ENCODE measurements at regions not wholly inside any gene's neighbourhood (a gene's known extent, or its start where the extent isn't known, plus 50 kb on each side); places are given as distances from the start of the nearest gene placed in this dataset.

DNA sequence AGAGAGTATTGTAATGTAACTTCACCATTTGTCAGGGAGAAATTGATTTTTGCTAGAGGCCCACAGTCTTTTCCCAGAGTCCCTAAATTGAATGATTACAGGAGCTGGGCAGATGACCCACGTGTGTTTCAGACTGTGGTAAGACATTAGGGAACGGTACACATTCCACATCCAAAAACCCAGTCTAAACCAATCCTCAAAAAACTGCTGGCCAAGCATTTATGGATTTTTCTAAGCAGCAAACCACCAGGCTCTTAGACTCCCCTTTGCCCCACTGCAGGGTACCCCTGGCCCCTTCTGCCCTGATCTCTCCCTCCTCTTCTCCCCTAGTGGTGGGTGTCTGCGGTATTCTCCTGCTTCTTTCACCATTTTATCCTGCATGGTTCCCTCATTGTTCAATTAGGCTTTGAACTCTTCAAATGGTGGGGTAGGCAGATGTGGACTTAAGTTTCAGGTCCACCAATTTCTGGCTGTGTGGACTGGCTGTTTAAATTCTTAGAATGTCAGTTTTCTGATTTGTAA is 135.5 kb upstream of the SORCS3 start:
- H3K27me3 Mint-ChIP-seq (ENCODE audit: low read depth), result peaks cover 21% of the 10 kb centered on the region
- DNase-seq (no peak), ATAC-seq (no peak)
- H3K4me1 Mint-ChIP-seq (ENCODE audit: low read depth), result no peaks in the 10 kb centered on the region
- H3K36me3 Mint-ChIP-seq (ENCODE audit: insufficient read depth), result no peaks in the 10 kb centered on the region
- no peak overlapping the region for H3K4me3 Mint-ChIP-seq
- no peaks in the 10 kb centered on the region for H3K9me3 Mint-ChIP-seq

- Mint-ChIP-seq H3K4me3 (no peak overlapping the region), H3K9me3 (no peaks in the 10 kb centered on the region), H3K36me3 (ENCODE audit: insufficient read depth) (no peaks in the 10 kb centered on the region), H3K27me3 (ENCODE audit: low read depth) (peaks cover 14% of the 10 kb centered on the region), H3K4me1 (ENCODE audit: low read depth) (no peaks in the 10 kb centered on the region)
- ATAC-seq, result no peak
- no peak for DNase-seq
These were observed 131.1 kb upstream of the SORCS3 start for GRCh38 chr10:104509981-104510380.

DNA sequence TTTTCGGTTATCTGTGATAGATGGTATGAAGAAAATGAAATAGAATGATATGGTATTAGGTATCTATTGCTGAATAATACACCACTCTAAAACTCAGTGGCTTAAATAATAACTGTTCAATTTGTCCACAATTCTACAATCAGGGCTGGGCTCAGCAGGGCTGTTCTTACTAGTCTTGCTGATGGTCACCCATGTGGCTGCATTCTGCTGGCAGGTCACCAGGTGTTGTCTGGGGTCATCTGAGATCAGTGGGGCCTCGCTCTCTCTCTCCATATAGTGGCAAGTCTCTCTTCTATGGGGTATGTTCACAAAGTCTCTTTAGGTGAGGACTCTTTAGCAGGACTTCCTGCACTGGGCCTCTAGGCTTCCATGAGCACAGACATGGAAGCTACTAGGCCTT is 130.4 kb upstream of the SORCS3 start:
- Mint-ChIP-seq H3K4me3 (no peak overlapping the region), H3K4me1 (ENCODE audit: low read depth) (no peaks in the 10 kb centered on the region), H3K36me3 (ENCODE audit: insufficient read depth) (no peaks in the 10 kb centered on the region), H3K27me3 (ENCODE audit: low read depth) (peaks cover 17% of the 10 kb centered on the region), H3K9me3 (no peaks in the 10 kb centered on the region)
- ATAC-seq (no peak), DNase-seq (no peak)

- H3K4me1 Mint-ChIP-seq (ENCODE audit: low read depth), result no peaks in the 10 kb centered on the region
- peaks cover 13% of the 10 kb centered on the region for H3K27me3 Mint-ChIP-seq (ENCODE audit: low read depth)
- H3K4me3 Mint-ChIP-seq, result no peak overlapping the region
- H3K36me3 Mint-ChIP-seq (ENCODE audit: insufficient read depth), result no peaks in the 10 kb centered on the region
- ATAC-seq (no peak), DNase-seq (no peak)
- H3K9me3 Mint-ChIP-seq, result no peaks in the 10 kb centered on the region
These were observed 128.3 kb upstream of the SORCS3 start for GRCh38 chr10:104512800-104513199.

DNA sequence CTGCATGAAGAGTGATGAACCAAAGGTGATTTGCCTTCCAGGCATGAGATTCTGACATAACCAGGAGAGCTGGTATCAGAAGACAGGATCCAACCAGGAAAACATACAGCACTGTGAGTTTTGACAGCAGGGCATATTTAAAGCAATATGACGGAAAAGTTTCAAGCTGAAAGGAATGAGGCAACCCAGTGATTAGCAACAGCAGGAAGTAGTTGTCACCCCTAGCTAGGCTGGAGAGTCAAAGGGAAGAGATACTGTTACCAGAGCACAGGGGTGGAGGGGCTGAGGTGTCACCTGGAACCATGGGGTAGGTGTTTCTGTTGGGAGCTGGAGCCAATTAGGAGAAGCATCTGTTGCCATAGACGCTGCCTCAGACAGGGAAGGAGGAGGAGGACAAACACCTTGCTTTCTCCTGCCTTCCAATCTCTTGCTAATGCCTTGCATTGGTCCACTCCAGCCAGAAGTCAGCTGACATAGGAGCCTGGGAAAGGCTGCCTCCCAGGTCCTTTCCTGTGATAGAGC is 125.4 kb upstream of the SORCS3 start:
- Mint-ChIP-seq H3K4me3 (no peak overlapping the region), H3K9me3 (no peaks in the 10 kb centered on the region), H3K36me3 (ENCODE audit: insufficient read depth) (no peaks in the 10 kb centered on the region), H3K4me1 (ENCODE audit: low read depth) (no peaks in the 10 kb centered on the region), H3K27me3 (ENCODE audit: low read depth) (peaks cover 6% of the 10 kb centered on the region)
- DNase-seq (no peak), ATAC-seq (peak in 1 of 2 donors; percentile 30)

DNA sequence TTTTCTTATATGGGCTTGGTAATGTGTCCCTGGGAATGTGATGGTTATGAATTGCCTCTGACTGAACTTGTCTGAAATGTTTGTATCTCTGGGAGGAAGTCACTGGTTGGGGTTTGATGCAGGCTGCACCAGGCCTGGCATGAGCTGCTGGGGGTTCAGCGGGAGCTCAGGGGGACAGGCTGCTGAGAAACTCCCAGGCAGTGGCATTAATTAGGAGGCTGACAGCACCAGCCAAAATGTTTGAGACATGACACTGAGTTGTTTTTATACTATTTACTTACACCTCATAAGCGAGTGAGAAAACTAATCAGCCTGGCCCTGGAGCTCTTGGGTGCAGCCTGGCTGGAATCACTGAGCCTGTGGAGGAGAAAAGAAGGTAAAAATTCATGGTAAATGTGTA is 124.1 kb upstream of the SORCS3 start:
- ATAC-seq (no peak), DNase-seq (no peak)
- H3K27me3 Mint-ChIP-seq (ENCODE audit: low read depth), result peaks cover 6% of the 10 kb centered on the region
- no peaks in the 10 kb centered on the region for H3K36me3 Mint-ChIP-seq (ENCODE audit: insufficient read depth)
- H3K4me3 Mint-ChIP-seq, result no peak overlapping the region
- H3K9me3 Mint-ChIP-seq, result no peaks in the 10 kb centered on the region
- no peaks in the 10 kb centered on the region for H3K4me1 Mint-ChIP-seq (ENCODE audit: low read depth)

GRCh38 chr10:104517946-104518345 is 123.1 kb upstream of the SORCS3 start:
- H3K4me1 Mint-ChIP-seq (ENCODE audit: low read depth), result no peaks in the 10 kb centered on the region
- H3K27me3 Mint-ChIP-seq (ENCODE audit: low read depth), result peaks cover 6% of the 10 kb centered on the region
- ATAC-seq (no peak), DNase-seq (no peak)
- no peak overlapping the region for H3K4me3 Mint-ChIP-seq
- no peaks in the 10 kb centered on the region for H3K9me3 Mint-ChIP-seq
- no peaks in the 10 kb centered on the region for H3K36me3 Mint-ChIP-seq (ENCODE audit: insufficient read depth)

GRCh38 chr10:104518891-104519290 is 122.2 kb upstream of the SORCS3 start:
- Mint-ChIP-seq H3K4me1 (ENCODE audit: low read depth) (no peaks in the 10 kb centered on the region), H3K4me3 (no peak overlapping the region), H3K27me3 (ENCODE audit: low read depth) (peaks cover 6% of the 10 kb centered on the region), H3K9me3 (no peaks in the 10 kb centered on the region), H3K36me3 (ENCODE audit: insufficient read depth) (no peaks in the 10 kb centered on the region)
- ATAC-seq (no peak), DNase-seq (no peak)

GRCh38 chr10:104520653-104521052 is 120.4 kb upstream of the SORCS3 start:
- H3K9me3 Mint-ChIP-seq, result no peaks in the 10 kb centered on the region
- no peaks in the 10 kb centered on the region for H3K4me1 Mint-ChIP-seq (ENCODE audit: low read depth)
- DNase-seq (no peak), ATAC-seq (no peak)
- H3K4me3 Mint-ChIP-seq, result no peak overlapping the region
- no peaks in the 10 kb centered on the region for H3K36me3 Mint-ChIP-seq (ENCODE audit: insufficient read depth)
- peaks cover 6% of the 10 kb centered on the region for H3K27me3 Mint-ChIP-seq (ENCODE audit: low read depth)

- no peaks in the 10 kb centered on the region for H3K36me3 Mint-ChIP-seq (ENCODE audit: insufficient read depth)
- H3K9me3 Mint-ChIP-seq, result no peaks in the 10 kb centered on the region
- ATAC-seq (no peak), DNase-seq (no peak)
- H3K4me3 Mint-ChIP-seq, result no peak overlapping the region
- peaks cover 3% of the 10 kb centered on the region for H3K27me3 Mint-ChIP-seq (ENCODE audit: low read depth)
- no peaks in the 10 kb centered on the region for H3K4me1 Mint-ChIP-seq (ENCODE audit: low read depth)
These were observed 119.0 kb upstream of the SORCS3 start for GRCh38 chr10:104521901-104522694.

GRCh38 chr10:104526188-104526587 is 114.9 kb upstream of the SORCS3 start:
- H3K27me3 Mint-ChIP-seq (ENCODE audit: low read depth), result peaks cover 5% of the 10 kb centered on the region
- ATAC-seq (no peak), DNase-seq (no peak)
- no peak overlapping the region for H3K4me3 Mint-ChIP-seq
- H3K9me3 Mint-ChIP-seq, result no peaks in the 10 kb centered on the region
- H3K36me3 Mint-ChIP-seq (ENCODE audit: insufficient read depth), result no peaks in the 10 kb centered on the region
- H3K4me1 Mint-ChIP-seq (ENCODE audit: low read depth), result no peaks in the 10 kb centered on the region

GRCh38 chr10:104527013-104527412 is 114.1 kb upstream of the SORCS3 start:
- ATAC-seq (peak; percentile 27 to 61), DNase-seq (no peak)
- no peaks in the 10 kb centered on the region for H3K36me3 Mint-ChIP-seq (ENCODE audit: insufficient read depth)
- no peaks in the 10 kb centered on the region for H3K4me1 Mint-ChIP-seq (ENCODE audit: low read depth)
- H3K27me3 Mint-ChIP-seq (ENCODE audit: low read depth), result peaks cover 5% of the 10 kb centered on the region
- no peaks in the 10 kb centered on the region for H3K9me3 Mint-ChIP-seq
- H3K4me3 Mint-ChIP-seq, result no peak overlapping the region

DNA sequence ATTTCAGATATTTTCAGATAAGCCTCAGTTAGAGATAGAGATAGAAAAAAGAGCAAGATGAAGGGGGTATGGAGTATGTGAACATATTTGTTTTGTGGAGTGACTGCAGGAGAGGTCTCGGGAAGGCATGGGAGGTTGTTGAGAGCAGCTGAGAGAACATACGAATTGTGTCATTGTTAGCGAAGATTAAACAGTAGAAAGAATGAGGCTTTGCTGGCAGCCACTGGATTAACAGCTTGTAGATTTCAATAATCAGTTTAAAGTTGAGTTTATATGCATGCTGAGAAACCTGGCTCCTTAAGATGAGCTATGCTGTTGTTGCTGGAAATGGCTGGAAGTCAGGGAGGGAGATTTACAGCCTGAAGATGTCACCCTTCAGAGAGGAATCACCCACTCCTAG is 100.9 kb upstream of the SORCS3 start:
- peaks cover 47% of the 10 kb centered on the region for H3K27me3 Mint-ChIP-seq (ENCODE audit: low read depth)
- H3K4me1 Mint-ChIP-seq (ENCODE audit: low read depth), result no peaks in the 10 kb centered on the region
- no peak for ATAC-seq
- no peak for DNase-seq
- H3K36me3 Mint-ChIP-seq (ENCODE audit: insufficient read depth), result no peaks in the 10 kb centered on the region
- no peak overlapping the region for H3K4me3 Mint-ChIP-seq
- H3K9me3 Mint-ChIP-seq, result no peaks in the 10 kb centered on the region

GRCh38 chr10:104541820-104542219 is 99.3 kb upstream of the SORCS3 start:
- Mint-ChIP-seq H3K4me1 (ENCODE audit: low read depth) (no peaks in the 10 kb centered on the region), H3K4me3 (no peak overlapping the region), H3K27me3 (ENCODE audit: low read depth) (peaks cover 36% of the 10 kb centered on the region), H3K9me3 (no peaks in the 10 kb centered on the region), H3K36me3 (ENCODE audit: insufficient read depth) (no peaks in the 10 kb centered on the region)
- no peak for DNase-seq
- no peak for ATAC-seq

DNA sequence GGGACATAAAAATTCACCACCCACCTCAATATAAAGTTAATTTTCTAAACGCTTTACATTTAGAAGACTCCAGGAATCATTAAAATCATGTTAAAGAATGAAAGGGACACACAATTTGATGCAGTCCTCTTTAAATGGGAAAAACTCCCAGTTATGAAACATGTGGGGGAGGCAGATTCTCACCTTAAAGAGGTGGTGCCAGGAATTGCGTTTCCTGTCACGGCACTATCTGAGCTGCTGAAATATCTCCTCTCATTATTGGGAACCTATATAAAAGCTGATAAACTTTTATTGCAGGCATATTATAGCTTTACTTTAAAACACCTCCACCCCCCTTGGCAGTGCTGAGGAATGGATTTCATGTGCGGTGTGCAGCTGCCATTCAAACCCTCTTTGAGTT is 94.8 kb upstream of the SORCS3 start:
- no peaks in the 10 kb centered on the region for H3K9me3 Mint-ChIP-seq
- no peaks in the 10 kb centered on the region for H3K36me3 Mint-ChIP-seq (ENCODE audit: insufficient read depth)
- H3K4me1 Mint-ChIP-seq (ENCODE audit: low read depth), result no peaks in the 10 kb centered on the region
- ATAC-seq (no peak), DNase-seq (no peak)
- H3K4me3 Mint-ChIP-seq, result no peak overlapping the region
- H3K27me3 Mint-ChIP-seq (ENCODE audit: low read depth), result peaks cover 5% of the 10 kb centered on the region

Measured in activated T-cell treated with anti-CD3 and anti-CD28 coated beads, Interleukin-2, amount 50 U/mL, for 4 hours (primary cell).